NCI-H2107 treated with DMSO at 0.1 percent for 48 hours (cell line): ENCODE measurements at regions not wholly inside any gene's neighbourhood (a gene's known extent, or its start where the extent isn't known, plus 50 kb on each side); places are given as distances from the start of the nearest gene placed in this dataset.

Experiments used
- DNase-seq: peaks from one replicate; lab custom pipeline; 2025; ENCODE audit not compliant: unreplicated experiment; lab: John Stamatoyannopoulos, UW

DNA sequence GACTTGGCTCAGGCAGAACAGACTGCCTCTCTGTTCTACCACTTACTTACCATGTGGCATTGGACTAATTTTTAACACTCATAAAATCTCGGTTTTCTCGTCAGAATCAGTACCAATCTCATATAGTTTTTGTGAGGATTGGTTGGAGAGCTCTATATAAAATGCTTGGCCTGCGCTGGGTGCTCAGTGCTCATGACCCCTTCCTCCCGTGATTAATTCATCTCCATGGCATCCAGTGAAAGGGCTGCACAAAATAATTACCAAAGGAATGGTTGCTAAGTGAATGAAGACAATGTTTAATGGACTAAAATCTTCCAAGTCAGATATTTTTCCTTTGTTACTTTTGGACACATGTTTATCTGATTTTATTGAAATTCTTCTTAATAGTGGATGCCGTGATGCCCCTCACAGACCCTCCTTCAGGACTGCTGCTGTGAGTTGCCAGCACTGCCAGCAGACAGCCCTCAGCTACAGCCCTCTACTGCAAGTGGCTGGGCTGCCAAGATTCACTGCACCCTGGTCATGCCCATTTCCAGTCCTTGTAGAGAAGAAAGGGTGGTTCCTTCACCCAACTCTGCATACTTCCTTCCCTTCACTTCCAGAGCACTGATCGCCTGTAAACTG is 436.5 kb downstream of the LMO4 start:
- DNase-seq = no peak

DNA sequence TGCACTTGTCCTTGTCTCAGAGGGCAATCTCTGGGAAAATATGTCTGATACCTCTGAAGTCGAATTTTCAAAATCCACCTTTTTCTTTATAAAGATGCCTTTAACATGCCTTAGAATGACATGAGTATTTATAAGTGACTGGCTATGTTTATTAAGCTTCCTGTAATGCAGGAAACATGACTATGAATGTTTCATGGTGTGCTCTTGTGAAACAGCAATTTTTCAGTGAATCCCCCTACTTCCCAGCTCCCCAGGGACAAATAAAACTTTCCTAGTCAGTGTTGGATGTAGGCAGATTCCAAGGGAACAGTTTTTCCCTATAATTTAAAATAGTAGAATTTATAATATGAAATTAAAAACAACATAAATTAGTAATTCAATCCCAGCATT is 437.0 kb downstream of the LMO4 start:
- DNase-seq = no peak

DNA sequence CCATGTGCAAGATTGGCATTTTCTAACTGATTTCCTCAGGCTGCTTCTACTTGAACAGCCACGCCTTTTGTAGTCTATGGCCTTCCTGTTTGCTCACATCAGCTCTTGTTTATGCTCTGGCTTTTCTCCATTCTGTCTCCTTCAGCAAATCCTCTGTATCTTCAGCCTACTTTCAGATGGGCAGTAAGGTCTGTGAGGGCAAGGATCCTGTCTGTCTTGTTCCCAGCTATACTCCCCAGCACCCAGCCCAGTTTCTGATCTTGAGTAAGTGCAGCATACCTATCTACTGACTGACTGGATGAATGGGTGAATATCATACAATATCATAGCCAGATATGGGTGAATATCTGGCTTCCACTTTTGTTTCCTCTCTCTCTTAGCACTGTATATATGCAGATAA is 438.1 kb downstream of the LMO4 start:
- no peak for DNase-seq

DNA sequence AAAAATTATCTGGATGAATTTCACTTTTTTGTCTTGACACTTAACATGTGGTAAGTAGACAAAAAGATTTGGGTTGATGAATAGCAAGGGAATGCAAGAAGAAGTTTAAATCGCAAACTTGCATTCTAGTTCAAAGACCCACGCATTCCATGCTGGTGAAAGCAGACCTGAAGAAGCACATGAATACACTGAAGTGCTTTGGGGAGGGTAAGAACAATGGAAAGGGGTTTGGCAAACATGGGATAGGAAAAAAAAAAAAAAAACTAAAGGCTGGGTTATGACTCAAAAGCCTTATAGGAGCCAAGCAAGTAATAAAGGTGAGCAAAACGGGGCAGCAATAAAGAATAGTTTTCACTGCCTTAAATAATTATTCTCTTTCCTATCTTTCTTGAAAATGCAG is 450.2 kb downstream of the LMO4 start:
- DNase-seq = no peak

DNA sequence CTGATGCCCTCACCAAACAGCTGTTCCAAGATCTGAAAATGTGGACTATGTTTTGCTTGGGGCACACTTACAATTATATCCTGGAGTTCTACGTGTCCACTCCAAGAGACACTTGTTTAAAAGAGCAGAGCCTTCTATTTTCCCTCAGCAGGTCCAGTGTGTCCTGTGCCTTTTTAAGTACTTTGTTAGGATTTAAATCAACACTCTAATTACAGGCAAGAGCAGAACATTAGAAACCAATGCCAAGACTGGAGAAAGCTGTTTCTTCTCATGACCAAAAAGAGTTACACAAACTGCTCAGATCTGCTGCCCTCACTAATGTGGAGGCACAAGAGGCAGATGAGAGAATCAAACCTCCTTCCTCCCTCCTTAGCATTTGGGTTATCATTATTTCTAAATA is 452.9 kb downstream of the LMO4 start:
- DNase-seq = no peak

DNA sequence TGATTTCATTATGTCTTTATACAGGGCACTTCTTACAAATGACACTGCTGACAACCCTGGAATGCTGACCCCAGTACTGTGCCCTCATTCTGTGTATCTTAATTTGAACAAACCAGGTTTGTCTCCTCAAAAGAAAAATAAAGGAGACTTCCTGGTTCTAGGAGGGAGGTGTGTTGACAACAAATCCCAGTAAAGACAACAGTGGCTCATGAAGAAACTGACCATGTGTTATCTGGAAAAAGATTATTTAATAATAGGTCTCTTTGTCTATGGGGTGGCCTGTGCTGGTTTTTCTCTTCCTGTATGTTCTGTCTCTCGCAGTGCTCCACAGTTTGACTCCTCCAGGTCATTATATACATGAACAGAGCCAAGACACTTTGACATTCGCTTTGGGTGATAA is 454.6 kb downstream of the LMO4 start:
- no peak for DNase-seq

DNA sequence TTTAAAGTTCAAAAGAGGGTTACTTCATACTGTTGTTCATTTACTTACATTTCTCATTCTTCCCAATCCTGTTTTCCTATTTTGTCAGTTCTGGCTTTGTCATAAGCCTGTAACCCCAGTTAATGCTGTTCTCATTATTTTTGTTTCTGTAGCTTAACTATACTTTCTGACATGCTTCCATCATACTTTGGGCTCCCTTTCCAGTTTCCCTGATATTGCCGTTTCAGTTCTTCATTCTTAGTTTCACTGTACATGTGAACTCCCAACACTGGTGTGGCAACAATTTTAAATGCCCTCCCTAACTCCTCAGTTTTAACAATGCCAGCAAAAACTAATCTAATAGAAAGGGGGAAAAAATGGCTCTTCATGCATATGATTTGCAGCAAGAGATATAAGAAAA is 456.7 kb downstream of the LMO4 start:
- no peak for DNase-seq

DNA sequence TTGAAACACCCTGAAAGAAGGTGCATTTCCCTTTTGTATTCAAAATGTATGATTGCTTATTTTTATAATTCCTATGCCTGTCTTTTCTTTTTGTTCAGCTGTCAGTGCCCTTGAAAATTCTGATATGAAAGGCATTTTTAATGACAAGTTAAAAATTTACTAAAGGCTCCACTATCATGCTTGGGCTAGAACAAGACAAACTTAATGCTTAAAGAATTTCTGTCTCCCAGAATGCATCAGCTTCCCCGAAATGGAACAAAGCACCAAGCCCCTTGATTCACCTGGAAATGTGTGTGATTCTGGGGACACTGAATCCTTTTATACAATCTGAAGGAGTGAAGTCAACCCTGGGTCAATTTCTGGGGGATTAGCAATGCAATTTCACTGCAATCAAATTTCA is 457.5 kb downstream of the LMO4 start:
- no peak for DNase-seq

DNA sequence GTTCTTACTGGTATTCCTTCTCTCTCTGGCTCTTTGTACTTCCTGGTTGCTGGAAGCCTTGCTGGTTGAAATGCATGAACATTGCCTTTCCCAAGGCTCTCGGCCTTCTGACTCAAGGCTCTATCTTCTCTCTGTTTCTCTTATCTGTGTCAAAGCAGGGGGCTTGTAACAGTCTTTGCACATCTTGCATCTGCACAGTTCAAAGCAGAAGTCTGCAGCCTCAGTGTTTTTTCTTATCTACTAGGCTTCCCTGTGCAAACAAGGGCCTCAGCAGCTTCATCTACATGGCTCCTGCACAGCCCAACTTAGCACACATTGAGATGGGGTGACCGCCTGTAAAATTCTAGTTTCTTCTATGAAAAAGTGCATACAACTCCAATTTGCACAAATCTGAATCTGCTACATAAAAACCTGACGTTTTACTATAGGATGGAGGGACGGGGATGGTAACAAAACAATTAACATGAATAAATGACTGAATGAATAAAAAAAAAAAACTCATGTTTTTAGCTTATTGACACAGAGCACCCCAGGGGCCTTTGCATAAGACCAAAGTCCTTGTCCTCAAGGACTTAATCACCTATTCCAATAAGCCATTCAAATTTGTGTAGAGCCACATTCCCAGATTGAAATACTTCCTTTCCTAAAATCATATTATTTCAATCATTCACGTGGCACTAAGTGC is 458.3 kb downstream of the LMO4 start:
- DNase-seq = no peak

DNA sequence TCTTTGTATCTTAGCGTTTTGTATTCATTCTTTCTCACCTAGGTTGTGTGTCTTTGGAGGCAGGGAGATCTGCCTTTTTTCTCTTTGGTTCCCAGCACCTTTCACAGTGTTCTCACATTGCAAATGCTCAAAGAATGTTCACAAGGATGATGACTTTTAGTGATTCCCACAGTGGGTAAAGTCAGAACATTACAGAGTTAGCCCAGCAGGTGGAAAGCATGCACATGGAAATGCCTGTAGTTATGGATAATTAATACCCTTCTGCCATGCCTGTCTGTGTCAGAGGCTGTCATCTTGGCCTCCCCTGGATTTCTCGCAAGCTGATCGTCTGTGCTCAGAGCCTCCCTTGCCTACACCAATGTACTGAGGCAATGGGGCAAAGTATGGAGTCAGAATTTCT is 458.9 kb downstream of the LMO4 start:
- DNase-seq = no peak

DNA sequence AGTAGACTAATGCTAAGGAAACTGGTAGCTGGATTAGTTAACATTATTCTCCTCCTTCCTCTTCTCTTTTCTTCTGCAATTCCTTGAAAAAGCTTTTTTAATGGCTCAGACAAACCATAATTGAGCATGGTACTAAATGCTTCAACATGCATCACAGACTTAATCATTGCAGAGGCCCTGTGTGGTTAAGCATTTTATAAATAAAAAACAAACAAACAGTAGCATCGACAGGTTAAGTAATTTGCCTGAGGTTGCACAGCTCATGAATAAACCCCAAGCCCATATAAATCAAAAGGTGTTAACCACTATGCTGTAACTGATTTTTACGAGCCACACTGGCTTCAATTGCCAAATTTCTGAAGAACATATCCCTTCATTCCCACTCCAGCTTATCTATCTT is 462.1 kb downstream of the LMO4 start:
- no peak for DNase-seq

DNA sequence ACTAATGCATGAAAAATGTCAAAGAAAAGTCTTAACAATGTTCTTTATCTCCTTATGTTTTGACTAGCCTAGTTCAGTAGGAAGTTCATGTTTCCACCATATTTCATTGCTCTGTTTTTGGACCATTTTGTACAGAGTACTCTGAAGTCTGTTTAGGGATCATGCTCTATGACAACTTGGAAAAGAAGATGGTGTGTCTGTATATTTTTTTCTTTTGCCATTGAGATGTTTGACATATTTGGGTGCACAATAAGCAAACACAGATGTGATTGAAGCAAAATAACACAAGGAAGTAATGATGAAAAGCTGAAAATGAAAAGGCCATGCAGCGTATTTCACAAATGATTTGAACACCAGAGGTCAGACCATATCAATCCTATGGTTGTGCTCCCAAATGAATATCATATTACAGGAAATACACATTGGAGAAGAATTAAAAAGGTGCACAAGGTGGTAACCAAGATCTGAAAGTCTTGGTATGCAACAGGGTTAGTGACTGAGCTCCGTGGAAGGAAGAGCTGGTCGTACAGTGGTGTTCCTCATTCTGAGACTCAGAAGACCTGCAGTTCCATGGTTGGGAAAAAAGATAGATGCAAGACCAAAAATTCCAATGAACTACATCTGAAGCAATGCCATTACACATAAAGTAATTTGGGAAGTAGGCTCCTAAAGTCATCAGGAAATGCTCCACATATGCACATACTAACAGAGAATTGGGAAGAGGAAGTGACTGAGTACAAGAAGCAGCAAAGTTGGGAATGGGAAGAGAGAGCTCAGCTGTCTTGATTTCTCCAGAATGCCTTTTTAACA is 463.5 kb downstream of the LMO4 start:
- DNase-seq = no peak

DNA sequence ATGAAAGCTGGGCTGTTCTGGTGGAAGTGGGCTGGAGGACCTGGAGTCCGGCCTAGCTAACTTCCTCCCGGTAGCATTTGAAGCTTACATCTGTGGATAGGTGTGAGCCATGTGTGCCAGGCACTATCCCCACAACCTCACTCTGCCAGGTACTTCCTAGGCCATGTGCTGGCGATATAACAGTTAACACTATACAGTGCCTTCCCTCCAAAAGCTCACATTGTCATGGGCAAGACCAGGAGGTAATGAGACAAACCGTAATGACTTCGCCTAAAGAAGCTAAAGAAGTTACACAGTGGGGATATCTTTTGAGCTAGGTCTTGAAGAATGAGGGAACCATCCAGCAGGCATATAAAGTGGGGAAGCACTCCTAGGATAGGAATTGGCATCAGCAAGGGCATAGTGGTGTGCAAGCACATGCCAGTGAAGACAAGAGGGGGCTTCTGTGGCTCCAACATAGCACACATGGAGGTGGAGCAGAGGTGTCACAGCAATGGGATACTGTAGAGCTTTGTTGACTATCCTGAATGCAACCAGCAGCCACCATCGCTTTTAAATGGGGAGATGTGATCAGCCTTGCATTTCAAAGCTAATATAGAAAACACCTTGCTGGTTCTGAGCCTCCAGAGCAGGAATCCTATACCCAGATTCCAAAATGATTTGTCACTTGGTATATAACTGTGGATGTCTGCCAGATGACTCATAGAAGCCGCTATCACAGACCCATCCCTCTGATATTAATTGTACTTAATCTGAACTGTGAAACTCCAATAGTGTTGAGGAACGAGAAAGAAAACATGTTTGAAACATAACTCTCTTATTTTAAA is 466.3 kb downstream of the LMO4 start:
- no peak for DNase-seq

DNA sequence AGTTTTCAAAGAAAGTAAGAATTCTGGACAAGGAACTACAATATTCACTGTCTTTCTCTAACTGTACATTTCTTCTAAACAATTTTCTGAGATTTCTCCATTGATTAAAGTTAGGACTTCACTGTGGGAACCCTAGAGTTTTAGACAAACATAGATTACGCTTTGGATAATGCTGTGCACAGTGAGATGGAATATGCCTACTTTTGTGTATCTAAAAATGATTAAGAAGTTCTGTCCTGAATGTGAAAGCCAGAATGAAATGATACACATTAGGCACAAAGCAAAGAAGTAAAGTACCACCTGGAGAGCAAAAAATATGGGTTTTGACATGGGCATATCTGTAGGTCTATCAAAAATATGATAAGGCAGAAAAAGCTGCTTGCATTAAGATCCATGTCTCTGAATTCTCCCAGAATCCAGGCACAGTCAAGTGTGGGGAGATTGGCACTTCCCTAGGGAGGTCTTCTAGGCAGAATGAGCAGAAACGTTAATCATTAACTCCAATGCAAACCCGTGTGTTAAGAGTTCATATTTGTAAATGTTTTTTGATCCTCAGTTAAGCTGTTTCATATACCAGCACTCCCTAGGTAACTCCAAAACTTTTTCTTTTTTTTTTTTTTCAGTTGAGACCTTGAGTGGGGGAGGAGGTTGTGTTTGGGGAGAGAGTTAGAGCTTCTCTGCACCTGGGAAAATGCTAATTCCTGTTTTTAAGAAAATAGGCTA is 467.1 kb downstream of the LMO4 start:
- DNase-seq = no peak

DNA sequence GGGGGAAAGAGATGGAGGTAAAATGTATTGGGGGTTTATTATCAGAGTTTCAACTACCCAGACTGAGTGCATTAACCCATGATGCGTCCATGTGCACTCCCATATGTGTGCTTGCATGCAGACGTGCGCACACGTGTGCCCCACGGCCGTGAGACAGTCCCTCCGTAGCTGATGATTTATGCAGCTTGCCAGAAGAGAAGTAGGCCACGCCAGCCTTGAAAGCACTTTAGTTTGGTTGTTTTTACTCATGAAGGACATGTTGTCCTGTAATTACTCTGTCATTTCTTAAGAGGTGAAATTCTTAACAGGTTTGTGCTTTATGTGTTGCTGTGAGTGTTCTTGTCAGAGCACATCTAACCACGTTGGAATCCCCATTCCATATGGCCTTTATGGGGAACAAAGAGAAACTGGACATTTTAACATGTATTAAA is 467.8 kb downstream of the LMO4 start:
- DNase-seq = no peak

DNA sequence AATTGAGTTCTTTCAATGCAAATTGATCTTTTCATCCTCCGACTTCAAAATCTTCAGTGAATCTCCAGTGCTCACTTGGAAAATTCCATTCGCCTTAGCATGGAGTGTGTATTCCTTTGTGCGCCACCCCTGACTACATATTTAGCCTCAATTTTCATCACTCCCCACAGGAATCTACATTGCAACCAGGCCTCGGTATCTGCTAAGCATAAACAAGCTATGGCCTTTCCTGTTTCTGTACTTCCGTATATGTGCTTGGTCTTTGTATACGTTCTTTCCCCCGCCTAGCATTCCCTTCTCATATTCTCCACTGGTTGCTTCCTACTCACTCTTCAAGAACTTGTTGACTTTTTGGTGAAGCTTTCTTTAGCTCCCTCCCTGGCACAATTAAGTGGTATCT is 470.8 kb downstream of the LMO4 start:
- no peak for DNase-seq

DNA sequence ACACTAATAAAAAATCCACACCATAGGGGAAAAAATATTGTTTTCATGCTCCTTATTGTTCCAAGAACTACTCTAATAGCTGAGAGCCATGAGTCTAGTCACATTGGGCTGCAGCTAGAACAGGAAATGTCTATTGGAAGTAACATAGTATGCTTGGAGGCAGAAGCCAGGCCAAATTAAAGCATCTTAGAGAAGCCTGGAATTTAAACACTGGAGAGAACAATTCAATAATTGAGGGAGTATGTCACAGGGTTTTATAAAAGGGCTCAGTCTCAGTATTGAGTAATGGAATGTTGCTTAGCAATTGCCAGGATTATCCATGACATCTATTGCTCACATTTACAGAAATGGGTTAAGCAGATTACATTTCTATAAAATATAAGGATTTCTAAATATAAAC is 471.3 kb downstream of the LMO4 start:
- DNase-seq = no peak

DNA sequence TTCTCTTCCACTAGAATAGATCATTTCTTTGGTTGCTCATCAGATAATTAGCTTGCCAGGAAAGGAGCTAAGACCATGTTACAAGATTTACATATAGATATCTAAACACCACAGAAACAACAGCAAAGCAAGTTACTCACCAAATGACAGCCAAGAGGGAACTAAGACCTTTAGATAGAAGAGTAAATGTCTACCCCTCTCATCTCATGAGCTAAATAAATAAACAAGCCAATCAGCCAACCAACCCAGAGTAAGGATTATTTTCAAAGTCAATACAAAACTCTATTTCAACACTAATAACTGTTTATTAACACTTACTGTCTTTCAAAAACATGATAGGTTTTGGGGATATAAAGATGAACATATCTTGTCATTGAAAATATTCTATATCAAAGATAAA is 474.7 kb downstream of the LMO4 start:
- no peak for DNase-seq

DNA sequence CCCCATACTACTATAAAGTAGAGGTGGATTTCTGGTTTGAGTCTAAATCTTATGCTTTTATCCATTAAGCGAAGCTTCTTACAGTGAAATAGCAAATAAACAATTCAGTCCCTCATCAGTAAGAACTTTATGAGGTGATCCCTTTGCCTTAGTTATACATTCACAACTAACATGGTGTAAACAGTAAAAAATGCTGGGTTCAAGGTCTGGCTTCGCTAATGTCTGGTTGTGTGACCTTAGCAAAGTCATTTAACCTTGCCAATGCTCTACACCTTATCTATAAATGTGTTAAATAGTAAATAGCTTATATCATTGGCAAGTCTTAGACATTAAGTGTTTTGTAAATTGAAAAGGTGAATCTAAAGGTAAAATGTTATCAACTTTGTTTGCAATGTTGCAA is 475.4 kb downstream of the LMO4 start:
- DNase-seq = no peak

DNA sequence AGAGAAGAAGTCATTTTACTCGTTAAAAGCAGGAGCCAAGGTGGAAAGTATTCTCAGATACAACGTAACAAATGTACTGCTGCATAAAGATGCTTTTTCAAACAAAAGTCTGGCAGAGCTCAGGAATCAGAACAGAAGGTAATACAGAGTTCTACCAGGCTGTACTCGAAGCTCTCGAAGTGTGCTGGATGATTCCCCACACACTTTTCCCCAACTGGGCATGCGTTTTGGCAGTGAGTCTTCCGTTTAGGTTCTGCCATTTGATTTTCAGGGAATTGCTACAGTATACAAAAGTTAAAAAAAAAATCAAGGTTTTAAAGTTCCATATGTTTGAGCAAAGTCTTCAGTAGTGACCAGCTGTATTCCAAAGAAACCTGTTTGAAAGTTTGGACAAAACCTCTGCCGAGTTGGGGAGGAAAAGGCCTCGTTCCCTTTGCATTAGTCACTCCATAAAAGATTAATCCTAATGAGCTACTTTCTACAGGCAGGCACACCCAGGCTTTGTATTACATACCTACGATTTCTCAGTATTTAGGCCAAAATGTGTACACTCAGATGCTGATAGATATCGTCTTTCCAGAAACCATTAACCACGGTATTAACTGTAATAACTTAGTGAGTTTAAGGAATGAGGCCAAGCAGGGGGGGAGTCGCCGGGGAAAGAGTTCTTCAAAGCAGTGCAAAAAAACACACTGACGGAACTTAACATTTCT is 477.1 kb downstream of the LMO4 start:
- no peak for DNase-seq
